HG02981 (cell line): ENCODE measurements at regions not wholly inside any gene's neighbourhood (a gene's known extent, or its start where the extent isn't known, plus 50 kb on each side); places are given as distances from the start of the nearest gene placed in this dataset.

Source experiments
- ATAC-seq: cut with Tn5 transposase; IDR thresholded peaks from one replicate; pipeline ENCODE4 v1.9.1; 2021; ENCODE audit warnings: mild to moderate bottlenecking, moderate library complexity; ENCODE audit not compliant: unreplicated experiment

GRCh38 chr13:80237646-80238045, 103.3 kb downstream of the SPRY2 start:
- no peak for ATAC-seq

DNA sequence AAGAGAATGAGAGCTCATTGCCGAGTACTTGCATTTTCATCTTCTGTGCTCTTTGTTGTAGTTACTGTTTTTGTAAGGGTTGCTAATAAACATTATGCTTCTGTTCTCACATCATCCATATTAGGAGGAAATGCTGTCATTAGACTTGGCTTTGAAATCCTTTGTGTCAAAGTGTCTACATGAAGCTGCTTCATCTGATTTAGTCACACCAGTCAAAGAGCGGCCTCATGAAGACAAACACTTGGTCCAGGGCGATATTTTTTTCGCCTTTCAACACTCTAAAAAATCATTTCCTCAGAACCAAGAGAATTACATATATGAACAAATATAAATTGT, 105.0 kb downstream of the SPRY2 start:
- ATAC-seq, result peak; percentile 39

DNA sequence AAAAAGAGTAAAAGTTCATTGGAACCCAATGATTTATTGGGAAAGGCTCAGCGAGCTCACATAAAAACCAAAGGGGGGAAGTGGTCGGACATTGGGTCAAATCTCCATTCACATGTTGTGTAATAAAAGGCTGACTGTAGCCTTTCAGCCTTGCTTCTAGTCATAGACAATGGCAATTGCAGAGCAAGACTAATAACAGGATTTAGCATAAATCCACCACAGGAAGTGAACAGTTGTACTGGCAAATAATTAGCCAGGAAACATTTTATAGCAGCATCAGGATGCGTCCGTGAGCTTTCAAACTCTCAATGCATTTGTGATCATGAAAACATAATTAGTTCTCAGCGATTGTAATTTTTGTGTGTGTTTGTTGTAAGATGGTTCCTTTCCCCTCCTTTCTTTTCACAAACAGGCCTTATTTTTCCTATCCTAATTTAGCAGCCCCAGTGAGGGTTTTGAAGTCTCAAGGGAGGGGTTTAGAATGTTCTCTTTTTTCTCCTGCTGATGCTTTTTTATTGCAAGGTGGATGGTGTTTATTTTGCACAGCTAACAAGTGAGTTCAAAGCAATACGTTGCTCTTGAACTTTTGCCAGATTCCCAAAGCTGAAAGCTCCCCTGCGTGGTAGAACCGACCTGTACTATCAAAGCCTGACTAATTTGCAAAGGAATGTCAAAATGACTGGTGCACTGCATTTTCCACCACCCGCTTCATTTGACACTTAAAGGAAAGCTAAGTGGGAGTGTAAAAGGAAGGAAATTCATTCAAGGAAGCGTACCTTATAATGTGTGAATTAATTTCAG, 105.6 kb downstream of the SPRY2 start:
- ATAC-seq, result peak; percentile 90

- ATAC-seq, result no peak
Measured at GRCh38 chr13:80227645-80228044, 113.3 kb downstream of the SPRY2 start.

- no peak for ATAC-seq
Measured at GRCh38 chr13:80226645-80227044, 114.3 kb downstream of the SPRY2 start.

DNA sequence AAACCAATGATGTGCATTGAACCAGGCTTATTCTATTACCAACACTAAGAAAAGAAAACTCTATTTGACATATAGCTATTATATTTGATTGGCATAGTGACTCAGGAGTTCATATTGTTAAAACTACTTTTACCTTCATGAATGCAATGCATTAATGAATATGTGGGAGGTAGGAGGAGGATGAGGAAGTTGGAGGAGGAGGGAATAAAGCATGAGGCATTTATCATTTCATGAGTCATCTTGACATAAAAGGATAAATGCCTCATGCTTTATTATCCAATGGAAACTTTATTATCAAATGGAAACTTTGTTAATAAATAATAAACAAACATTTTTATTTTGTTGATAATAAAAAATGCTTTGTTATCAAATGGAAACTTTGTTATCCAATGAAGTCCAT, 116.5 kb downstream of the SPRY2 start:
- no peak for ATAC-seq

DNA sequence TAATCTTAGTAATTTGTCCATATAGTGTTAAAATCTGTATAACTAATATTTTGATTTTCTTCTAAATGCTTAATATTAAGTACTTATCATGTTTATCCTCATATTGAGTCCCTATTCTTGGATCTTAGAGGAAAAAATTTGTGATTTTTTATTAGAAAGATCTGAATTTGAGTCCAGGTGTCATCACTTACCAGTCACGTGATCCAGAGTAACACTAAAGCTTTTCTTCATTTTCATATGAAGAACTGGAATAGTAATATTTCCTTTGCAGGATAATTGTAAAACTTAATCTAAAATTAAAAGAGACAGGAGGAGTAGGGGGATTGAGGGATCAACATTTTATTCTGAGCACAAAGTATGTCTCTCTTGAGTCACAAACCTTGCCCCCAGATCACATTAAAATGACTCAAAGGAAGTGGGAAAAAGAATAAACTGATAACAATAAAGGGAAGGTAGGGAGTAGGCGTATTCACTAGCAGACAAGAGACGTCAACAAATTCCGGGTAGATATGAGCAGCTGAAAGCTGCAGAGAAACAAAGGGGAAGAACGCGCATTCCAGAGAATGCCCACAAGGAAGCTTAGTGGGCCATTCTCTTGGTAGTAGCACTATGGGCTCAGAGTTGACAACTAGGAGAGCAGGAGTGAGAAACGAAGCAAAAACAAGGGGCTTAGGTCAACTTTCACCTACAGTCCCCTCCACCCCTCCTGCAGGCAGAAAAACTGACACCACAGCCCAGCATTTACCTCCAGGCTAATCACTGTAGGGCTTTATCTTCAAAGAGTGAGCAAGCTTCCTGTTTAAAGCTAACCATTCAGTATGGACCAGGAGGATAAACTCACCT, 123.1 kb downstream of the SPRY2 start:
- no peak for ATAC-seq

GRCh38 chr13:80215368-80215767, 125.6 kb downstream of the SPRY2 start:
- ATAC-seq, result no peak

GRCh38 chr13:80214521-80214991, 126.4 kb downstream of the SPRY2 start:
- no peak for ATAC-seq

DNA sequence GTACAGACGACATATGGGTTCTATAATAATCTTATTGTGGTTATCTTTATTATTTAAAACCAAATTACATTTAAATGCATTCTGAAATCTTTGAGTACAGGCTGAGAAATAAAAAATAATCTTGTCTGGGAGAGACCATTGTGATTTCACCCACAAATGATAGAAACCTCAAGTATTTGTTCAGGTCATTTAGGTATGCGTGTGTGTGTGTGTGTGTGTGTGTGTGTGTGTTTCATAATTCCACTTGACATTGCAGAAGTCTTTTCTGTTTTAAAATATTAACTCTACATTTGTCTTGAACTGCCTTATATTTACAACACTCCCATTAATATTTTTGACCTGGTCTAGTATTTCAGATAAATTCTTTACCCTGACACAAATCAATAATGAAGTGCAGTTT, 126.9 kb downstream of the SPRY2 start:
- no peak for ATAC-seq

DNA sequence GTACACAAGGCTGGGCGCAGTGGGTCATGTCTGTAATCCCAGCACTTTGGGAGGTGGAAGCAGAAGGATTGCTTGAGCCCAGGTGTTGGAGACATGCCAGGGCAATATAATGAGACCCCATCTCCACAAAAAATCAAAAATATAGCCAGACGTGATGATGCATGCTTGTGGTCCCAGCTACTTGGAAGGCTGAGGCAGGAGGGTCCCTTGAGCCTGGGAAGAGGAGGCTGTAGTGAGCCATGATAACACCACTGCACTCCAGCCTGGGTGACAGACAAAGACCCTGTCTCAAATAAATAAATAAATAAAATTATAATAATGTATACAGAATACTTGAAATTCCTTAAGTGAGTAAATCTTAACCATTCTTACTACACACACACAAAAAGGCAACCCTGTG, 127.7 kb downstream of the SPRY2 start:
- no peak for ATAC-seq

DNA sequence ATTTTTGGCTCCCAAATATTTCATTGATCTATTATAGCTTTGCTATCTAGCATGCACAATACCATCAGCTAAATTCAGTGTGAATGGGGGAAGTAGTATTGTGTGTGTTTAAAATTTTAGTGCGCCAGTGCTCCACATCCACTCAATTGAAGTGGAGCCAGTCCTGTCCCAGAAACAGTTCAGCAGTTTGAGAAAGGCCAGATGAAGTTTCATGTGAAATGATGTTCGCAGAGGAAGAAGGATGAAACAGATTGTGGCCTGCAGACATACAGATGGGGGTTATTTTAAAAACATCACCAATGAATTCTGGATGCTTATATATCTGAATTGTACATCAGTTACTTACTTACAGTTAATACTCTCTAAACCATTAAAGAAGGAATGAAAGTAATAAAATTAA, 129.4 kb downstream of the SPRY2 start:
- no peak for ATAC-seq

- no peak for ATAC-seq
Measured at GRCh38 chr13:80204642-80205041, 136.3 kb downstream of the SPRY2 start.

GRCh38 chr13:80203496-80203895, 137.4 kb downstream of the SPRY2 start:
- no peak for ATAC-seq

GRCh38 chr13:80201694-80202468, 139.0 kb downstream of the SPRY2 start:
- no peak for ATAC-seq

- ATAC-seq, result no peak
Measured at GRCh38 chr13:80199585-80200292, 141.2 kb downstream of the SPRY2 start.

DNA sequence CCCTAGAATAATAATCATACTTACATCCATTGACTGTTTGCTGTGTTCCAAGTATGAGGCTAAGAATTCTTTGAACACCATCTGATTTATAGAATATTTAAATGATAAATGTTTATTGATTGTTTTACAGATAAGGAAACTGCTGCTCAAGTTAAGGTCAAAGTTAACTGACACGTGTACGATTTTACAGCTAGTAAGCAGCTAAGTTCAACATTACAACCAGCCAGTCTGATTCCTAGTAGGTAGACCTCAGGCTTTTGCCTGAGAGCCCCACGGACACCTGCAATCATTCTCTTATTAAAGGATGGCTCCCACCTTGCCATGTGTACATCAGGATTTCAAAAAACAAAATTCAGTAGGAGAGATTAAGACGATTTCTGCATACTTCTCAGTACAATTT, 141.9 kb downstream of the SPRY2 start:
- no peak for ATAC-seq

GRCh38 chr13:80196756-80197155, 144.2 kb downstream of the SPRY2 start:
- no peak for ATAC-seq

DNA sequence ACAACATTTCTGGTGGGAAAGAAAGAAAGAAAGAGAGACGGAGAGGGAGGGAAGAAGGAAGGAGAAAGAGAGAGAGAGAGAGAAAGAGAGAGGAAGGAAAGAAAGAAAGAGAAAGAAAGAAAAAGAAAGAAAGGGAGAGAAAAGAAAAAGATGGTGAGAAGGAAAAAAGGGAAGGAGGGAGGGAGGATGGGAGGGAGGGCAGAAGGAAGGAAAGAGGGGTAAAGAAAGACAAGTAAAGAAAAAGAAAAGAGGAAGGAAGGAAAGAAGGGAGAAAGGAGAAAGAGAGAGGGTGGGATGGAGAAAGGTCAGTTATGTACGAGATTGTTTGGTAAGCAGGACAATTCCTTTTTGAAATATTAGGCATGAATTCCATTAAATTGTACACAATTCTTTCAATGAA, 145.3 kb downstream of the SPRY2 start:
- no peak for ATAC-seq

DNA sequence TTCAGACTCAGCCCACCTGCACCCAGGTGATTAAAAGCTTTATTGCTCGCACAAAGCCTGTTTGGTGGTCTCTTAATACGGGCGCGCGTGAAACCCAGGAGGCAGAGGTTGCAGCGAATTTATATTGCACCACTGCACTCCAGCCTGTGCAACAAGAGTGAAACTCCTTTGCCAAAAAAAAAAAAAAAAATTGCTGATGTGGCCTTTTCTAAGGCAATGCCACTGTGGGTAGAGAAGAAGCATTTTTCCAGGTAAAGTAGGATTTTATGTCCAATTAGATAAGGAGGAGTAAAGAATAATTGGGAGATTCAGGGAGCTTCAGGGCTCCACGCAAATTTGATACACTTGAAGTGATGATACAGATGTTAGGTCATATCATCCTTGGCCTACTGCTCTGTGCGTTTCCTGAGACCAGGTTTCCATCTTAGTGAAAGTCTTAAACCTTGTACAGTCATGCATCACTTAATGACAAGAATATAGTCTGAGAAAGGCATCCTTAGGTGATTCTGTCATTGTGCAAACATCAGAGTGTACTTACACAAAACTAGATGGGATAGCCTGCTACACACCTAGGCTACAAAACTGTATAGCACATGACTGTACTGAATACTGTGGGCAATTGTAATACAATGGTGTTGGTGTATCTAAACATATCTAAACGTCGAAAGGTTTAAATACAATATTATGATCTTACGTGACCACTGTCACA, 150.9 kb downstream of the SPRY2 start:
- ATAC-seq, result no peak
